ENCODE measurements at regions not wholly inside any gene's neighbourhood (a gene's known extent, or its start where the extent isn't known, plus 50 kb on each side); places are given as distances from the start of the nearest gene placed in this dataset.
"Not testable (repeated sequence)": the region's sequence is repeated elsewhere in the genome, so short reads cannot be mapped to it uniquely, and the experiment has no call there.

DNA sequence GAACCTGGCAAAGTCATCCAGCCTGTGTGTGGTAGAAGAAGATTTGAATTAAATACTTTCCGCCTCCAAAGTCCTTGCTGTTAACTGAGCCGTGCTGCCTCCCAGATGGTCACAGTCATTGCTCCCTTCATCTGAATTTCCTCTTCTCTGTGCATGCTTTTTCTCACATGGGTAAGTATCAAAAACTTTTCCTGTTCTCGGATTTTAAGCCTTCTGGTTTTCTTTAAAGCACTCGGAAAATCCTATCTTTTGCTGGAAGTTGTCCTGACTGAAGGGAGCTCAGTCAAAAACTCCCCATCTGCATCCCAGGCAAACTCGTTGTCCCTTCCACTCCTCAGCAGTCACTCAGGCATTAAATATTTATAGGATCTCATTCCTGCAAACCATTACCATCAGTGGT, 290.0 kb upstream of the PIK3R1 start:
- DNase-seq (ENCODE audit: low read depth in 1 of 2, low spot score in 2 of 2), result no peak
- Histone ChIP-seq H3K36me3 (no peaks in the 10 kb centered on the region), H3K27me3 (replicated peaks) (no peaks in the 10 kb centered on the region), H3K9me3 (replicated peaks) (no peaks in the 10 kb centered on the region), H3K4me3 (no peak overlapping the region), H3K4me1 (replicated peaks) (no peaks in the 10 kb centered on the region), H3K27ac (no peak overlapping the region)

- no peaks in the 10 kb centered on the region for H3K36me3 ChIP-seq
- H3K27me3 ChIP-seq (replicated peaks), result no peaks in the 10 kb centered on the region
- H3K9me3 ChIP-seq (replicated peaks), result 0 out of 2 replicates have a peak, but pooled peaks cover 6% of the 10 kb centered on the region
- no peaks in the 10 kb centered on the region for H3K4me1 ChIP-seq (replicated peaks)
- H3K4me3 ChIP-seq, result no peak overlapping the region
- no peak for DNase-seq (ENCODE audit: low read depth in 1 of 2, low spot score in 2 of 2)
- H3K27ac ChIP-seq, result no peak overlapping the region
Observed at GRCh38 chr5:67921004-67921601, 294.5 kb upstream of the PIK3R1 start.

DNA sequence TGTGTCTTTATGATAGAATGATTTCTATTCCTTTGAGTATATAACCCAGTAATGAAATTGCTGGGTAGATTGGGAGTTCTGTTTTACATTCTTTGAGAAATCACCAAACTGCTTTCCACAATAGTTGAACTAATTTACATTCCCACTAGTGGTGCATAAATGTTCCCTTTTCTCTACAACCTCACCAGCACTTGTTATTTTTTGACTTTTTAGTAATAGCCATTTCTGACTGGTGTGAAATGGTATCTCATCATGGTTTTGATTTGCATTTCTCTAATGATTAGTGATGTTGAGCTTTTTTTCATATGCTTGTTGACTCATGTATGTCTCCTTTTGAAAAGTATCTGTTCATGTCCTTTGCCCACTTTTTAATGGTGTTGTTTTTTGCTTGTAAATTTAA, 296.0 kb upstream of the PIK3R1 start:
- H3K9me3 ChIP-seq (replicated peaks); H3K27ac ChIP-seq; H3K36me3 ChIP-seq; DNase-seq (ENCODE audit: low read depth in 1 of 2, low spot score in 2 of 2); H3K27me3 ChIP-seq (replicated peaks); H3K4me3 ChIP-seq; H3K4me1 ChIP-seq (replicated peaks): not testable (repeated sequence)

DNA sequence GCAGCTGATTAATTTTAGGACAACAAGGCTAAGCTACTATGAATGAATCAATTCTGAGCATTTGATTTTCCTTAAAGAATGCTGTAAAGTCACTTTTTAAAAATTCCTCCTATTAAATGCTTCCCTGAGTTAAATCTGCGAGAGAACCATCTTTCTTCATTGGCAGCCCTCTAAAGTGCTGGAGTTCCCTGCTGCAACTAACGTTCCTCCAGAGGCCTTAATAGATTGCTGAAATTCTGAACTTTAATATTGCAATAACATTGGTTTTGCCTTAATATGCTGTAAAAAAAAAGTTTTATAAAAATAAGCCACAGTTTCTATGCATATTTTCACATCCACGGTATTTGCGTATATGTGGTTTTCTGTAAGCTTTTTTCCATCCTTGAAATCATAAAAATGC, 298.0 kb upstream of the PIK3R1 start:
- Histone ChIP-seq H3K4me3 (no peak overlapping the region), H3K36me3 (no peaks in the 10 kb centered on the region), H3K4me1 (replicated peaks) (no peaks in the 10 kb centered on the region), H3K27ac (no peak overlapping the region), H3K9me3 (replicated peaks) (0 out of 2 replicates have a peak, but pooled peaks cover 6% of the 10 kb centered on the region), H3K27me3 (replicated peaks) (no peaks in the 10 kb centered on the region)
- DNase-seq (ENCODE audit: low read depth in 1 of 2, low spot score in 2 of 2), result no peak

- no peak overlapping the region for H3K27ac ChIP-seq
- H3K4me3 ChIP-seq, result no peak overlapping the region
- H3K9me3 ChIP-seq (replicated peaks), result no peaks in the 10 kb centered on the region
- no peak for DNase-seq (ENCODE audit: low read depth in 1 of 2, low spot score in 2 of 2)
- H3K4me1 ChIP-seq (replicated peaks), result no peaks in the 10 kb centered on the region
- no peaks in the 10 kb centered on the region for H3K27me3 ChIP-seq (replicated peaks)
- H3K36me3 ChIP-seq, result no peaks in the 10 kb centered on the region
Observed at GRCh38 chr5:67910546-67910945, 305.0 kb upstream of the PIK3R1 start.

DNA sequence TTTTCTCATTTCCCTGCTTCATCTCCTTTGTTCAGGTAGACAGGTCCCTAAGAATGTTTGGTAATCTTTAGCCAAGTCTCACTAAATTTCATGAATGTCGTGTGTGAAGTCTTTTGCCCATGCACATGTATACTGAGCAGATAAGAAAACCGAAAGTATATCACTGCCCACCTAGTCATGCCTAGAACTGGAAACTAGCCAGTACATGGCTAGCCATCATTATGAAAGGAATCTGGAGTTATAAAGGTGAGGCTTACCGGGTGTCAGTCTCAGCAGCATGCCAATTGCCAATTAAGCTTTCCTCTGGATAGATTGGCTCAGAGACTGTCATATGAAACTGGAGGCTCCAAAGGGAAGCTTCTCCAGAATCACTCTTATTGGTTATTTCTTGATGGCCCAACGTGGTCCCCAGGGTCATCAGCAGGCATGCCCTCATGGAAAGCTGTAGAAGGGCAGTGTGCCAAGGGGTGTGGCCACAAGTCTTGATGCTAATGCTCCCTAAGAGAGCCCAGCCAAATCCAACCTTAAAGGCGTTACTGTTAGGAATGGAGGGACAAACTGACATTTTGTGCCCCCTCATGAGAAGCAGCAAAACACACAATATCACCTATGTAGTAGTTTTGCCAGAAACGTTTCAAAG, 307.3 kb upstream of the PIK3R1 start:
- H3K9me3 ChIP-seq (replicated peaks), result no peaks in the 10 kb centered on the region
- no peaks in the 10 kb centered on the region for H3K36me3 ChIP-seq
- DNase-seq (ENCODE audit: low read depth in 1 of 2, low spot score in 2 of 2), result no peak
- H3K4me3 ChIP-seq, result no peak overlapping the region
- H3K4me1 ChIP-seq (replicated peaks), result no peaks in the 10 kb centered on the region
- H3K27me3 ChIP-seq (replicated peaks), result no peaks in the 10 kb centered on the region
- no peak overlapping the region for H3K27ac ChIP-seq

DNA sequence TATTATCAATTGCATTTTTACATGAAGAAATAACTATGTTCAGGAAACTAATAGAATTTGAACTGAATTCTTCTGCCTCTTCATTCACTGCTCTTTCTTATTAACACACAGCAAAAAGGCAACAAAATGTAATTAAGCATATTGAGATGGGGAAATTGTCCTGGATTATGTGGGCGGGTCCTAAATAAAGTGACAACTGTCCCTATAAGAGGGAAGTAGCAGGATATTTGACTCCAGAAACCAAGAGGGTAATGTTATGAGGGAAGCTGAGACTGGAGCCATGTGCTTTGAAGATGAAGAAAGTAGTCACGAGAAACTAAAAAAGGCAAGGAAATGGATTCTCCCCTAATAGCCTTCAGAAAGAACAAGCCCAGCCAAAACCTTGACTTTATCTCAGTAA, 311.2 kb upstream of the PIK3R1 start:
- Histone ChIP-seq H3K27me3 (replicated peaks) (no peaks in the 10 kb centered on the region), H3K27ac (no peak overlapping the region), H3K9me3 (replicated peaks) (no peaks in the 10 kb centered on the region), H3K4me3 (no peak overlapping the region), H3K36me3 (no peaks in the 10 kb centered on the region), H3K4me1 (replicated peaks) (no peaks in the 10 kb centered on the region)
- DNase-seq (ENCODE audit: low read depth in 1 of 2, low spot score in 2 of 2), result no peak

GRCh38 chr5:67903656-67904055, 311.9 kb upstream of the PIK3R1 start:
- H3K27me3 ChIP-seq (replicated peaks), result no peaks in the 10 kb centered on the region

DNA sequence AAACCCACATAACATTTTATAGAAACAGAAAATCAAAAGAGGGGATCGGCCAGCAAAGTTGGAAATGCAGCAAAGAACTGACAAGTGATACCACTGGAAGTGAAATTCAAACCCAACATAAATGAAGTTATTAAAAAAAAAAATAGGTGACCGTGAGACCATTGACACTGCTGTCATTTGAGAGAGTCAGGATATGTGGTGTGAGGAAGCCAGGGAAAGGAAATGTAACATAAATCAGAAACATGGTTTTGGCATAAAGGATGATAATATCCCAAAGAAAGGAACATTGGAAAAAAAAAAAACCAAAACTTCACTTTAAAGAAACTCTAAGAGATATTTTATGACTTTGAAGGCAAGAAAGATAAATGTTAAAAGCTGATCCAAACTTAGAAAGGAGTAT, 312.4 kb upstream of the PIK3R1 start:
- Histone ChIP-seq H3K9me3 (replicated peaks) (no peaks in the 10 kb centered on the region), H3K27me3 (replicated peaks) (no peaks in the 10 kb centered on the region), H3K4me3 (no peak overlapping the region), H3K27ac (no peak overlapping the region), H3K36me3 (no peaks in the 10 kb centered on the region), H3K4me1 (replicated peaks) (no peaks in the 10 kb centered on the region)
- no peak for DNase-seq (ENCODE audit: low read depth in 1 of 2, low spot score in 2 of 2)

More at GRCh38 chr5:67903656-67904055, 311.9 kb upstream of the PIK3R1 start:
- DNase-seq (ENCODE audit: low read depth in 1 of 2, low spot score in 2 of 2), result no peak
- Histone ChIP-seq H3K27ac (no peak overlapping the region), H3K9me3 (replicated peaks) (no peaks in the 10 kb centered on the region), H3K4me3 (no peak overlapping the region), H3K36me3 (no peaks in the 10 kb centered on the region), H3K4me1 (replicated peaks) (no peaks in the 10 kb centered on the region)

DNA sequence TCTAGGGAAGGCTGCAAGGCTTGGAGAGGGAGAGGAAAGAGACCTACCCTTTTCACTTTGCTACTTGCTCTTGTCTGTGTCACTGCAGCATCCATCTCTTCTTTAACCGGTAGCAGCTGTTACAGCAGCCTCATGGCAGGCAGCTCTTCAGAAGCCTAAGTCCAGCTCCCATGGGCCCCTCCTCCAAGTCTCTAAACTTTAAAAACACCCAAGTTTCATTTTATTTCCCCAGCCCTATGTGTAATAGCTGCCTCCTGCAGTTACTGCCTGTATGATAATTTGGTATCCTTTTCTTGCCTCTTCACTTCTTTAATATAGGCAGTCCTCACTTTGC, 313.1 kb upstream of the PIK3R1 start:
- H3K36me3 ChIP-seq, result no peaks in the 10 kb centered on the region
- H3K27ac ChIP-seq, result no peak overlapping the region
- no peaks in the 10 kb centered on the region for H3K4me1 ChIP-seq (replicated peaks)
- H3K9me3 ChIP-seq (replicated peaks), result no peaks in the 10 kb centered on the region
- no peak for DNase-seq (ENCODE audit: low read depth in 1 of 2, low spot score in 2 of 2)
- H3K4me3 ChIP-seq, result no peak overlapping the region
- H3K27me3 ChIP-seq (replicated peaks), result no peaks in the 10 kb centered on the region

GRCh38 chr5:67901814-67902496, 313.6 kb upstream of the PIK3R1 start:
- H3K9me3 ChIP-seq (replicated peaks), result no peaks in the 10 kb centered on the region
- no peak for DNase-seq (ENCODE audit: low read depth in 1 of 2, low spot score in 2 of 2)
- H3K4me3 ChIP-seq, result no peak overlapping the region
- H3K27ac ChIP-seq, result no peak overlapping the region
- no peaks in the 10 kb centered on the region for H3K36me3 ChIP-seq
- no peaks in the 10 kb centered on the region for H3K4me1 ChIP-seq (replicated peaks)
- H3K27me3 ChIP-seq (replicated peaks), result no peaks in the 10 kb centered on the region

- Histone ChIP-seq H3K4me3 (no peak overlapping the region), H3K36me3 (no peaks in the 10 kb centered on the region), H3K9me3 (replicated peaks) (no peaks in the 10 kb centered on the region), H3K4me1 (replicated peaks) (no peaks in the 10 kb centered on the region), H3K27ac (no peak overlapping the region), H3K27me3 (replicated peaks) (no peaks in the 10 kb centered on the region)
- no peak for DNase-seq (ENCODE audit: low read depth in 1 of 2, low spot score in 2 of 2)
Observed at GRCh38 chr5:67900514-67900913, 315.0 kb upstream of the PIK3R1 start.

GRCh38 chr5:67897980-67898379, 317.6 kb upstream of the PIK3R1 start:
- H3K27ac ChIP-seq, result no peak overlapping the region
- no peaks in the 10 kb centered on the region for H3K36me3 ChIP-seq
- H3K4me1 ChIP-seq (replicated peaks), result no peaks in the 10 kb centered on the region
- no peak overlapping the region for H3K4me3 ChIP-seq
- no peaks in the 10 kb centered on the region for H3K27me3 ChIP-seq (replicated peaks)
- no peaks in the 10 kb centered on the region for H3K9me3 ChIP-seq (replicated peaks)
- no peak for DNase-seq (ENCODE audit: low read depth in 1 of 2, low spot score in 2 of 2)

GRCh38 chr5:67897431-67897830, 318.1 kb upstream of the PIK3R1 start:
- no peaks in the 10 kb centered on the region for H3K27me3 ChIP-seq (replicated peaks)
- H3K4me3 ChIP-seq, result no peak overlapping the region
- no peaks in the 10 kb centered on the region for H3K9me3 ChIP-seq (replicated peaks)
- H3K36me3 ChIP-seq, result no peaks in the 10 kb centered on the region
- DNase-seq (ENCODE audit: low read depth in 1 of 2, low spot score in 2 of 2), result no peak
- H3K27ac ChIP-seq, result no peak overlapping the region
- H3K4me1 ChIP-seq (replicated peaks), result no peaks in the 10 kb centered on the region

Measured in SJSA1 (cell line).